Endothelial cell of umbilical vein (primary cell): ENCODE measurements at regions not wholly inside any gene's neighbourhood (a gene's known extent, or its start where the extent isn't known, plus 50 kb on each side); places are given as distances from the start of the nearest gene placed in this dataset.

Experiments used
- BruUV-seq: library from RNA; stranded (reverse); fragments of 400-500 nt; replicated peaks from 2 replicates; lab custom pipeline; 2021; lab: Mats Ljungman, UMichigan
- CTCF ChIA-PET: fragments of 300-600, 350-600 bp; sonication (Branson Sonifier 250); formaldehyde crosslinking; loops from one replicate; lab custom pipeline; 2021; ENCODE audit warnings: antibody characterized with exemption, inconsistent platforms; lab: Charles Lee
- POLR2A ChIA-PET: fragments of 300-600, 350-600 bp; sonication (Branson Sonifier 250); formaldehyde crosslinking; loops from one replicate; lab custom pipeline; 2021; ENCODE audit warnings: antibody characterized with exemption, inconsistent platforms; lab: Charles Lee
- DNase-seq: peaks from one replicate; pipeline ENCODE4 v3.0.0-alpha.2; 2011; ENCODE audit warnings: low read depth, low spot score
- FAIRE-seq: peaks from 2 replicates; lab custom pipeline; 2011; peaks lifted over from hg19 to GRCh38; lab: Jason Lieb, UNC
- H2AFZ ChIP-seq: 2 replicates; pipeline ENCODE4 v1.6.0; 2012; ENCODE audit warnings: low read depth, low read length, control low read depth, inconsistent platforms
- H3K27ac ChIP-seq: 2 replicates; pipeline ENCODE4 v1.5.1; 2011; ENCODE audit warnings: low read depth, mild to moderate bottlenecking, control low read depth, low read length, moderate library complexity; ENCODE audit not compliant: insufficient read depth
- H3K27me3 ChIP-seq, 2 experiments: 2 replicates each; pipeline versions ENCODE4 v1.6.0 to v1.6.1; 2011; ENCODE audit warnings: low read length in 2 of 2, mixed read lengths in 1 of 2; ENCODE audit not compliant: control insufficient read depth in 2 of 2, insufficient read depth in 2 of 2
- H3K36me3 ChIP-seq, 2 experiments: 2 replicates in 1 of 2; 3 replicates in 1 of 2; pipeline ENCODE4 v1.5.1; 2011; ENCODE audit warnings: low read length in 2 of 2, mild to moderate bottlenecking in 1 of 2, moderate library complexity in 1 of 2; ENCODE audit not compliant: control insufficient read depth in 2 of 2, insufficient read depth in 2 of 2; ENCODE audit errors: extremely low read depth in 1 of 2
- H3K4me1 ChIP-seq: 3 replicates; pipeline ENCODE4 v1.5.1; 2011; ENCODE audit warnings: mild to moderate bottlenecking, low read length; ENCODE audit not compliant: control insufficient read depth, insufficient read depth; ENCODE audit errors: extremely low read depth
- H3K4me2 ChIP-seq: 2 replicates; pipeline ENCODE4 v1.6.1; 2011; ENCODE audit warnings: low read length, control low read depth, mixed read lengths; ENCODE audit not compliant: insufficient read depth
- H3K4me3 ChIP-seq, 3 experiments: fragments of 200-600 bp in 1 of 3; sonication (generic), shearing (Covaris generic) in 1 of 3; replicated peaks in 1 of 3; 2 replicates each; pipeline ENCODE4 v1.5.1; 2011 to 2016; ENCODE audit warnings: control low read depth in 3 of 3, low read length in 3 of 3, mild to moderate bottlenecking in 2 of 3, inconsistent platforms in 1 of 3, low read depth in 1 of 3, moderate library complexity in 1 of 3; ENCODE audit not compliant: insufficient read depth in 1 of 3
- H3K79me2 ChIP-seq: 2 replicates; pipeline ENCODE4 v1.6.0; 2012; ENCODE audit warnings: low read length, inconsistent platforms; ENCODE audit not compliant: control insufficient read depth, insufficient read depth
- H3K9ac ChIP-seq: replicated peaks from 2 replicates; pipeline ENCODE3; 2011; ENCODE audit warnings: low read length, control low read depth; ENCODE audit not compliant: insufficient read depth; ENCODE audit errors: extremely low read depth
- H3K9me1 ChIP-seq: replicated peaks from 3 replicates; pipeline ENCODE4 v1.6.0; 2011; ENCODE audit warnings: mild to moderate bottlenecking, low read length; ENCODE audit not compliant: control insufficient read depth, insufficient read depth; ENCODE audit errors: extremely low read depth
- H3K9me3 ChIP-seq: replicated peaks from 2 replicates; pipeline ENCODE4 v1.5.1; 2012; ENCODE audit warnings: low read length, inconsistent platforms; ENCODE audit not compliant: control insufficient read depth, insufficient read depth
- H4K20me1 ChIP-seq: replicated peaks from 2 replicates; pipeline ENCODE3; 2011; ENCODE audit warnings: mild to moderate bottlenecking, low read length; ENCODE audit not compliant: control insufficient read depth, insufficient read depth; ENCODE audit errors: extremely low read depth
- CTCF ChIP-seq, 2 donors: IDR thresholded peaks; 1 replicate in 1 of 2; 2 replicates in 1 of 2; pipeline ENCODE4 v1.5.1; 2011; ENCODE audit warnings: low read length in 2 of 2, mild to moderate bottlenecking in 2 of 2, moderate library complexity in 2 of 2, control low read depth in 1 of 2, inconsistent platforms in 1 of 2, low read depth in 1 of 2; ENCODE audit not compliant: insufficient read depth in 1 of 2; ENCODE audit errors: extremely low read depth in 1 of 2
- EZH2 ChIP-seq: IDR thresholded peaks from 2 replicates; pipeline ENCODE4 v1.6.1; 2012; ENCODE audit warnings: borderline replicate concordance, low read depth, mild to moderate bottlenecking, moderate library complexity, low read length, inconsistent platforms; ENCODE audit not compliant: severe bottlenecking
- GATA2 ChIP-seq: IDR thresholded peaks from 2 replicates; pipeline ENCODE4 v1.7.0; 2011; ENCODE audit warnings: low read depth, mild to moderate bottlenecking, moderate library complexity, mixed read lengths, low read length; ENCODE audit not compliant: insufficient read length, insufficient read depth
- MAX ChIP-seq: IDR thresholded peaks from 2 replicates; pipeline ENCODE4 v1.6.1; 2011; ENCODE audit not compliant: insufficient read depth, insufficient read length
- POLR2A ChIP-seq: IDR thresholded peaks from 2 replicates; pipeline ENCODE4 v1.6.1; 2012; ENCODE audit warnings: low read depth, mild to moderate bottlenecking, control low read depth, low read length
- POLR2AphosphoS5 ChIP-seq: IDR thresholded peaks from 2 replicates; pipeline ENCODE4 v1.6.1; 2012; ENCODE audit warnings: low read depth, mild to moderate bottlenecking, control low read depth, low read length, moderate library complexity; ENCODE audit not compliant: insufficient read depth
- dilution Hi-C: fragments of 300-500 bp; cut with MboI; formaldehyde crosslinking; loops from one replicate; pipeline ENCODE4 v1.15.0; 2019; ENCODE audit warnings: low sequenced_read_pairs; ENCODE audit not compliant: extremely low pct_ligation_motif_present
- intact Hi-C: fragments of 100-400 bp; cut with micrococcal nuclease; formaldehyde crosslinking; loops from one replicate; pipeline ENCODE4 v1.10.0; 2022

- Histone ChIP-seq H3K27ac (no peak overlapping the region), H3K79me2 (no peaks in the 10 kb centered on the region), H3K4me2 (no peak overlapping the region), H2AFZ (no peak overlapping the region), H3K9me1 (no peaks in the 10 kb centered on the region), H3K9me3 (no peaks in the 10 kb centered on the region), H3K4me3 (no peak overlapping the region), H3K9ac (no peak overlapping the region), H3K27me3 (no peaks in the 10 kb centered on the region), H3K36me3 (no peaks in the 10 kb centered on the region), H3K4me1 (no peaks in the 10 kb centered on the region), H4K20me1 (no peaks in the 10 kb centered on the region)
- TF ChIP-seq GATA2, result no peak
- no peak for TF ChIP-seq MAX
- TF ChIP-seq POLR2AphosphoS5, result no peak
- TF ChIP-seq EZH2, result no peak
- no peak for TF ChIP-seq POLR2A
- TF ChIP-seq CTCF (IDR thresholded peaks at IDR 0.05; ENCODE audit: extremely low read depth in 1 of 2, insufficient read depth in 1 of 2, low read depth in 1 of 2, low read length in 2 of 2), result no peak
- POLR2A ChIA-PET, result no interaction called here
- DNase-seq (no peak), FAIRE-seq (no peak)
- dilution Hi-C loops, result no loop called here
- intact Hi-C loops, result no loop called here
- CTCF ChIA-PET, result no interaction called here
- no TSS peak for BruUV-seq
Observed at GRCh38 chr16:49015225-49015592, 266.4 kb downstream of the CBLN1 start.
